HepG2 (cell line): ENCODE measurements at regions not wholly inside any gene's neighbourhood (a gene's known extent, or its start where the extent isn't known, plus 50 kb on each side); places are given as distances from the start of the nearest gene placed in this dataset.

Source experiments
- MAFK ChIP-seq, 2 experiments: IDR thresholded peaks in 1 of 2; conservative IDR thresholded peaks in 1 of 2; 2 replicates each; pipeline ENCODE4 v1.6.1; 2011; ENCODE audit warnings: improper control_type of control experiment in 2 of 2, low read length in 2 of 2
- SIN3A ChIP-seq: IDR thresholded peaks from 2 replicates; pipeline ENCODE4 v1.6.1; 2011; ENCODE audit warnings: low read depth, mild to moderate bottlenecking, control low read depth, low read length, borderline replicate concordance
- SKI ChIP-seq: fragments of 450-650 bp; IDR thresholded peaks from one replicate; pipeline ENCODE4 v1.6.1; 2018; ENCODE audit warnings: mild to moderate bottlenecking; ENCODE audit not compliant: partially characterized antibody

DNA sequence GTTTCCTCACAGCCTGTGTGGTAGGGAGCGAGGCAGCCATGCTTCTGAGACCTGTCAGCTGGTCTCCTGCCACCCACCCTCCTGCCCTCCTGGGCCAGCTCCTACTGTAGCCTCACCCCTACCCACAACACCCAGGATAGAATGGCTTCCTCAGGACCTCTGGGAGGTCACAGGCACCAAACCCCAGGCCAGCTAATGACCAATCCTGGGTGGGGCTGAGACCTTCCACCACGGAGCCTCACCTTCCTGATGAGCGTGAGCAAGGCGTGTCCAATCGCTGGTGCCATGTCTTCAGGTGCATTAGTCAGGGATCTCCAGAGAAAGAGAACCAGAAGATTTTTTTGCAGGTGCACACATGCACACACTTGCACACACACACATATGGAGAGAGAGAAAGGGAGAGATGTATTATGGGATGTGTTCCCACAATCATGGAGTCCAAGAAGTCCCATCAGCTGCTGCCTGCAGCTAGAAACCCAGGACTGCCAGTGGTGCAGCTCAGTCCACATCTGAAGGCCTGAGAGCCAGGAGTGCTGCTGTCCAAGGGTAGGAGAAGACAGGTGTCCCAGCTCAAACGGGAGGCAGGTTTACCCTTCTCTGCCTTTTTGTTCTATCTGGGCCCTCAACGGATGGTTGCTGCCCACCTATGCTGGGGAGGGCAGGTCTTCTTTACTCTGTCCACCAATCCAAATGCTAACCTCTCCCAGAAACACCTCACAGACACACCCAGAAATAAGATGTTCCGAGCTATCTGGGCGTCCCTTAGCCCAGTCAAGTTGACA lies 70.4 kb upstream of the HDAC4 start:
- TF ChIP-seq SKI (no peak), MAFK (conservative IDR thresholded peaks at IDR 0.05 in 1 of 2, IDR thresholded peaks at IDR 0.05 in 1 of 2; ENCODE audit: low read length in 2 of 2) (no peak), SIN3A (no peak)
